Endodermal cell (in vitro differentiated cells): ENCODE measurements at regions not wholly inside any gene's neighbourhood (a gene's known extent, or its start where the extent isn't known, plus 50 kb on each side); places are given as distances from the start of the nearest gene placed in this dataset.

Source experiments
- DNase-seq: peaks from one replicate; pipeline ENCODE4 v3.0.0-alpha.2; 2017
- H3K27ac ChIP-seq: 2 replicates; pipeline ENCODE4 v1.5.1; 2013; ENCODE audit warnings: mild to moderate bottlenecking, low read depth, low read length, moderate library complexity
- H3K27me3 ChIP-seq: 2 replicates; pipeline ENCODE4 v1.6.1; 2013; ENCODE audit warnings: mild to moderate bottlenecking, low read length, moderate library complexity; ENCODE audit not compliant: insufficient read depth, control insufficient read depth, poor library complexity, severe bottlenecking
- H3K36me3 ChIP-seq: 2 replicates; pipeline ENCODE4 v1.7.0; 2013; ENCODE audit warnings: mild to moderate bottlenecking, low read length, moderate library complexity; ENCODE audit not compliant: control insufficient read depth, insufficient read depth
- H3K4me1 ChIP-seq: one replicate; pipeline ENCODE4 v1.7.0; 2013; ENCODE audit warnings: low read length; ENCODE audit not compliant: control insufficient read depth, insufficient read depth
- H3K4me3 ChIP-seq: 2 replicates; pipeline ENCODE4 v1.5.1; 2013; ENCODE audit warnings: mild to moderate bottlenecking, low read length, moderate library complexity
- H3K9ac ChIP-seq: 2 replicates; pipeline ENCODE4 v1.6.1; 2013; ENCODE audit warnings: mild to moderate bottlenecking, low read length, moderate library complexity; ENCODE audit not compliant: poor library complexity, severe bottlenecking; ENCODE audit errors: extremely low read depth
- H3K9me3 ChIP-seq: 2 replicates; pipeline ENCODE4 v1.6.1; 2013; ENCODE audit warnings: mild to moderate bottlenecking, low read length, moderate library complexity; ENCODE audit not compliant: control insufficient read depth
- H3K27ac Mint-ChIP-seq: 2 replicates; pipeline ENCODE4 v1.8.0; 2020; ENCODE audit warnings: mixed read lengths
- H3K27me3 Mint-ChIP-seq: 2 replicates; pipeline ENCODE4 v1.8.0; 2021; ENCODE audit warnings: mild to moderate bottlenecking, mixed read lengths; ENCODE audit not compliant: insufficient read depth
- H3K36me3 Mint-ChIP-seq: 2 replicates; pipeline ENCODE4 v1.8.0; 2020; ENCODE audit warnings: low read depth, mixed read lengths
- H3K4me1 Mint-ChIP-seq: 2 replicates; pipeline ENCODE4 v1.8.0; 2020; ENCODE audit warnings: mixed read lengths
- H3K4me3 Mint-ChIP-seq: 2 replicates; pipeline ENCODE4 v1.8.0; 2020; ENCODE audit warnings: mild to moderate bottlenecking, moderate library complexity, mixed read lengths
- H3K9me3 Mint-ChIP-seq: 2 replicates; pipeline ENCODE4 v1.8.0; 2020; ENCODE audit warnings: mild to moderate bottlenecking, mixed read lengths
- WGBS, 2 experiments: methylation state at CpG; one replicate each; pipeline versions ENCODE4 v1.1.5 to v1.1.7; 2013; ENCODE audit warnings: missing lambda C conversion rate in 2 of 2, mixed read lengths in 1 of 2; ENCODE audit not compliant: insufficient coverage in 1 of 2, insufficient read length in 1 of 2; 5-methylcytosine and 5-hydroxymethylcytosine counted together
- TF ChIP-seq, protein P1 (sequence below): fragments of 200-600 bp; sonication (generic); conservative IDR thresholded peaks from 2 replicates; pipeline ENCODE4 v1.5.0; 2021; ENCODE audit warnings: antibody characterized with exemption, mild to moderate bottlenecking

DNA sequence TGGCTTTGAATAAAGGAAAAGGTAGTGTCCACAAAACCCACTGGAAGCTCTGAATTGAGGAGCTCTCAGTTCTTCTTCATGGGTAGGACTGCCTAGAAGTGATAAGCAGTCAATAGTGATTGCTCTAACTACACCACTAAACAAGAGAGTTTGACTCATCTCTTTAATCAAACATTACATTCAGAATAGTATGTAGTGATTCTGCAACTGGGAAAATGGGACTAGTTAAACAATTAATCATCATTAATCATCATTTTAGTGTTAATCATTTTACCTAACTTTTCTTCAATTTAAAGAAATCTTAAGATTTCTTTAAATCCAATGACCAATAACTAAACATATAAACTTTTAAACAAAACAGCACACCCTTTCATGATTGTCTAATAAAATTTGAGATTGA lies 484.0 kb upstream of the FZD8 start:
- Histone ChIP-seq H3K27me3 (no peaks in the 10 kb centered on the region), H3K9me3 (no peaks in the 10 kb centered on the region), H3K4me1 (no peaks in the 10 kb centered on the region), H3K4me3 (no peak overlapping the region), H3K9ac (no peak overlapping the region), H3K36me3 (no peaks in the 10 kb centered on the region), H3K27ac (no peak overlapping the region)
- Mint-ChIP-seq H3K27ac (no peak overlapping the region), H3K4me3 (no peak overlapping the region), H3K36me3 (no peaks in the 10 kb centered on the region), H3K9me3 (no peaks in the 10 kb centered on the region), H3K27me3 (no peaks in the 10 kb centered on the region), H3K4me1 (no peaks in the 10 kb centered on the region)
- TF ChIP-seq, protein P1, sequence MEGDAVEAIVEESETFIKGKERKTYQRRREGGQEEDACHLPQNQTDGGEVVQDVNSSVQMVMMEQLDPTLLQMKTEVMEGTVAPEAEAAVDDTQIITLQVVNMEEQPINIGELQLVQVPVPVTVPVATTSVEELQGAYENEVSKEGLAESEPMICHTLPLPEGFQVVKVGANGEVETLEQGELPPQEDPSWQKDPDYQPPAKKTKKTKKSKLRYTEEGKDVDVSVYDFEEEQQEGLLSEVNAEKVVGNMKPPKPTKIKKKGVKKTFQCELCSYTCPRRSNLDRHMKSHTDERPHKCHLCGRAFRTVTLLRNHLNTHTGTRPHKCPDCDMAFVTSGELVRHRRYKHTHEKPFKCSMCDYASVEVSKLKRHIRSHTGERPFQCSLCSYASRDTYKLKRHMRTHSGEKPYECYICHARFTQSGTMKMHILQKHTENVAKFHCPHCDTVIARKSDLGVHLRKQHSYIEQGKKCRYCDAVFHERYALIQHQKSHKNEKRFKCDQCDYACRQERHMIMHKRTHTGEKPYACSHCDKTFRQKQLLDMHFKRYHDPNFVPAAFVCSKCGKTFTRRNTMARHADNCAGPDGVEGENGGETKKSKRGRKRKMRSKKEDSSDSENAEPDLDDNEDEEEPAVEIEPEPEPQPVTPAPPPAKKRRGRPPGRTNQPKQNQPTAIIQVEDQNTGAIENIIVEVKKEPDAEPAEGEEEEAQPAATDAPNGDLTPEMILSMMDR: no peak
- DNase-seq: no peak

DNA sequence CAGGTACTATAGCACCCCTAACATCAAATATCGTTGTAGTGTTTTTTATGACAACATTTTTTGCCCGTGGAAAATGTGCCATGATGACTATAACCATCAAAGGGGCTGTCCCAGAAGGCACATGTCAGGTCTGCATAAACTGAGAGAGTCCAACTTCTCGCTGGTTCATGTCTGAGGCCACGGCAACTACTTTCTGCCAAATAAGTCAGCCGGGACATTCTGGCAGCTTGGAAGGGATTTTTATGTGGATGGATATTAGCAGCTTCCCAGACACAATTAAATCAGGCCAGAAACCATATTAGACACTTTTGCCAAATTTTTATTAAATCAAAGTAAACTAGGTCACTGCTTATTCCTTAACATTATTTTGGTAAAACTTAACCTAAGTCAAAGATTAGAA lies 477.4 kb upstream of the FZD8 start:
- no peaks in the 10 kb centered on the region for H3K27me3 Mint-ChIP-seq

DNA sequence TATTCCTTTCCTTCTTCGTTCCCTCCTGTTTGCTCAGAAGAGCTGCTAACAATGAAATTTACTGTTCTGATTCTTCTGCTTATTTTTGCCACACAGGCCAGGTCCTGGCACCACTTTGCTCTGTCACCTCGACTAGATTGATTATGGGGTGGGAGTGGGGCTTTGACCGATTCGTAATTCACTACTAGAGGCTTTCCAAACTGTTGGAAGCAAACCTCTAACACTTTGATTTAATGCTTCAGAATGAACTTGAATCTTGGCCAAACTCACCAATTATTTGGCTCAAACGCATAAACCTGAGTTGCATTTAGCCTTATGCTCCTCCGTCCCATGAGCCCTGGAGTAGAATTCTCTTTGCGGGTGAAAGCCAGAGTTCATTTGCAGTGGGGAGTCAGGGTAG lies 476.2 kb upstream of the FZD8 start:
- no peaks in the 10 kb centered on the region for H3K9me3 ChIP-seq
- Mint-ChIP-seq H3K9me3 (no peaks in the 10 kb centered on the region), H3K36me3 (no peaks in the 10 kb centered on the region), H3K27ac (no peak overlapping the region), H3K4me3 (no peak overlapping the region), H3K27me3 (no peaks in the 10 kb centered on the region), H3K4me1 (peaks cover 32% of the 10 kb centered on the region)
- DNase-seq: no peak
- peaks cover 14% of the 10 kb centered on the region for H3K4me1 ChIP-seq
- H3K36me3 ChIP-seq: no peaks in the 10 kb centered on the region
- no peak overlapping the region for H3K27ac ChIP-seq
- H3K27me3 ChIP-seq: no peaks in the 10 kb centered on the region
- H3K4me3 ChIP-seq: no peak overlapping the region
- TF ChIP-seq, protein P1: no peak
- WGBS, 2 experiments: 80 to 94% methylated on average over 1 to 7 of the region's 7 CpGs
- no peak overlapping the region for H3K9ac ChIP-seq

More for the DNA sequence above, 477.4 kb upstream of the FZD8 start:
- Histone ChIP-seq H3K9me3 (no peaks in the 10 kb centered on the region), H3K4me1 (peaks cover 14% of the 10 kb centered on the region), H3K36me3 (no peaks in the 10 kb centered on the region), H3K27ac (no peak overlapping the region), H3K27me3 (no peaks in the 10 kb centered on the region), H3K4me3 (no peak overlapping the region), H3K9ac (no peak overlapping the region)
- no peaks in the 10 kb centered on the region for H3K9me3 Mint-ChIP-seq
- peaks cover 32% of the 10 kb centered on the region for H3K4me1 Mint-ChIP-seq
- 89 to 93% methylated on average over 2 to 5 of the region's 5 CpGs for WGBS, 2 experiments
- H3K4me3 Mint-ChIP-seq: no peak overlapping the region
- no peak for DNase-seq
- TF ChIP-seq, protein P1: no peak
- no peaks in the 10 kb centered on the region for H3K36me3 Mint-ChIP-seq
- no peak overlapping the region for H3K27ac Mint-ChIP-seq
